Hindlimb muscle (tissue), 1 donor: ENCODE measurements at regions not wholly inside any gene's neighbourhood (a gene's known extent, or its start where the extent isn't known, plus 50 kb on each side); places are given as distances from the start of the nearest gene placed in this dataset.

ENCODE experiments used
- DNase-seq: peaks from one replicate; pipeline ENCODE4 v3.0.0-alpha.2; 2013

- DNase-seq = peak; percentile 72
Observed at GRCh38 chr10:69684020-69684980, 54.3 kb downstream of the FAM241B start.

- DNase-seq = no peak
Observed at GRCh38 chr10:69684981-69685353, 54.9 kb downstream of the FAM241B start.

- DNase-seq = no peak
Observed at GRCh38 chr10:69685426-69685801, 55.4 kb downstream of the FAM241B start.

GRCh38 chr10:69685802-69686585, 55.9 kb downstream of the FAM241B start:
- DNase-seq = peak; percentile 71

GRCh38 chr10:69686866-69687265, 56.8 kb downstream of the FAM241B start:
- no peak for DNase-seq

- no peak for DNase-seq
Observed at GRCh38 chr10:69687426-69687825, 57.4 kb downstream of the FAM241B start.

GRCh38 chr10:69692267-69692666, 62.2 kb downstream of the FAM241B start:
- DNase-seq = no peak

GRCh38 chr10:69692891-69693290, 62.8 kb downstream of the FAM241B start:
- no peak for DNase-seq

GRCh38 chr10:69693886-69694285, 63.8 kb downstream of the FAM241B start:
- DNase-seq = no peak

- DNase-seq = peak; percentile 14
Observed at GRCh38 chr10:69696073-69696731, 66.2 kb downstream of the FAM241B start.

GRCh38 chr10:69697006-69697405, 67.0 kb downstream of the FAM241B start:
- no peak for DNase-seq

GRCh38 chr10:69703256-69703655, 73.2 kb downstream of the FAM241B start:
- no peak for DNase-seq

GRCh38 chr10:69703766-69704630, 74.0 kb downstream of the FAM241B start:
- no peak for DNase-seq

- no peak for DNase-seq
Observed at GRCh38 chr10:69709366-69709941, 79.4 kb downstream of the FAM241B start.

- DNase-seq = no peak
Observed at GRCh38 chr10:69710008-69710888, 80.2 kb downstream of the FAM241B start.

GRCh38 chr10:69712342-69712741, 82.3 kb downstream of the FAM241B start:
- DNase-seq = no peak

- no peak for DNase-seq
Observed at GRCh38 chr10:69714572-69714971, 84.5 kb downstream of the FAM241B start.

- no peak for DNase-seq
Observed at GRCh38 chr10:69715156-69715898, 85.3 kb downstream of the FAM241B start.

- DNase-seq = no peak
Observed at GRCh38 chr10:69715899-69716606, 85.7 kb upstream of the COL13A1 start.
